Breast epithelium (tissue), 3 donors: ENCODE measurements at regions not wholly inside any gene's neighbourhood (a gene's known extent, or its start where the extent isn't known, plus 50 kb on each side); places are given as distances from the start of the nearest gene placed in this dataset.

Source experiments
- CTCF ChIP-seq, 3 donors: fragments of 450-650 bp; IDR thresholded peaks; one replicate each; pipeline ENCODE4 v1.5.1; 2016 to 2017; ENCODE audit warnings: antibody characterized with exemption in 3 of 3, mild to moderate bottlenecking in 3 of 3, moderate library complexity in 3 of 3
- POLR2AphosphoS5 ChIP-seq, 3 donors: sonication (generic); formaldehyde crosslinking; IDR thresholded peaks; one replicate each; pipeline ENCODE4 v1.6.1; 2017; ENCODE audit warnings: antibody characterized with exemption in 3 of 3

GRCh38 chr1:178587975-178588374 is 75.1 kb downstream of the TEX35 start:
- TF ChIP-seq CTCF (IDR thresholded peaks at IDR 0.05) (no peak), POLR2AphosphoS5 (IDR thresholded peaks at IDR 0.05) (no peak)
